ENCODE measurements at regions not wholly inside any gene's neighbourhood (a gene's known extent, or its start where the extent isn't known, plus 50 kb on each side); places are given as distances from the start of the nearest gene placed in this dataset.

- TF ChIP-seq CTCF (IDR thresholded peaks at IDR 0.05) (no peak), POLR2A (IDR thresholded peaks at IDR 0.05) (no peak)
Observed at GRCh38 chr2:15820927-15821326, 119.4 kb upstream of the MYCN start.
